OCI-LY1 (cell line): ENCODE measurements at regions not wholly inside any gene's neighbourhood (a gene's known extent, or its start where the extent isn't known, plus 50 kb on each side); places are given as distances from the start of the nearest gene placed in this dataset.

Experiments
- H2AFZ ChIP-seq: fragments of 200-600 bp; sonication (generic), shearing (Covaris generic); 2 replicates; pipeline ENCODE4 v1.6.0; 2014; ENCODE audit warnings: antibody characterized with exemption, mild to moderate bottlenecking, low read length
- H3F3A ChIP-seq: fragments of 200-600 bp; sonication (generic), shearing (Covaris generic); 2 replicates; pipeline ENCODE4 v1.6.0; 2014; ENCODE audit warnings: mild to moderate bottlenecking, antibody characterized with exemption, low read length, moderate library complexity; ENCODE audit not compliant: insufficient read depth
- H3K27ac ChIP-seq: fragments of 200-600 bp; sonication (generic); 2 replicates; pipeline ENCODE4 v1.5.1; 2014; ENCODE audit warnings: low read length, mixed run types, mild to moderate bottlenecking, low read depth; ENCODE audit not compliant: poor library complexity, severe bottlenecking
- H3K27me3 ChIP-seq: fragments of 200-600 bp; sonication (generic); 2 replicates; pipeline ENCODE4 v1.6.0; 2014; ENCODE audit warnings: antibody characterized with exemption, mild to moderate bottlenecking, low read length, moderate library complexity; ENCODE audit not compliant: insufficient read depth
- H3K36me3 ChIP-seq: fragments of 200-600 bp; sonication (generic); 2 replicates; pipeline ENCODE4 v1.6.1; 2014; ENCODE audit warnings: mild to moderate bottlenecking, antibody characterized with exemption, low read length, moderate library complexity, mixed read lengths; ENCODE audit not compliant: insufficient read depth
- H3K4me1 ChIP-seq: fragments of 200-600 bp; sonication (generic); 2 replicates; pipeline ENCODE4 v1.5.1; 2014; ENCODE audit warnings: mild to moderate bottlenecking, low read length, moderate library complexity; ENCODE audit not compliant: insufficient read depth, severe bottlenecking
- H3K4me2 ChIP-seq: fragments of 200-600 bp; sonication (generic), shearing (Covaris generic); 2 replicates; pipeline ENCODE4 v1.6.1; 2014; ENCODE audit warnings: low read length
- H3K4me3 ChIP-seq: fragments of 200-600 bp; sonication (generic); 2 replicates; pipeline ENCODE4 v1.5.1; 2014; ENCODE audit warnings: low read length, low read depth, mild to moderate bottlenecking, mixed read lengths; ENCODE audit not compliant: poor library complexity, severe bottlenecking
- H3K79me2 ChIP-seq: fragments of 200-600 bp; shearing (Covaris generic); 2 replicates; pipeline ENCODE4 v1.6.1; 2016; ENCODE audit warnings: mixed run types, low read length, mixed read lengths; ENCODE audit not compliant: insufficient read depth
- H3K9ac ChIP-seq: fragments of 200-600 bp; sonication (generic), shearing (Covaris generic); 2 replicates; pipeline ENCODE4 v1.6.1; 2014; ENCODE audit warnings: mild to moderate bottlenecking, low read length, mixed read lengths
- H3K9me2 ChIP-seq: fragments of 200-600 bp; sonication (generic), shearing (Covaris generic); 2 replicates; pipeline ENCODE4 v1.6.1; 2014; ENCODE audit warnings: low read depth, mild to moderate bottlenecking, low read length, mixed read lengths
- H3K9me3 ChIP-seq: fragments of 200-600 bp; shearing (Covaris generic); 2 replicates; pipeline ENCODE4 v1.6.1; 2014; ENCODE audit warnings: low read length, mixed read lengths
- H4K20me1 ChIP-seq: fragments of 200-600 bp; sonication (generic), shearing (Covaris generic); 2 replicates; pipeline ENCODE4 v1.6.0; 2016; ENCODE audit warnings: mild to moderate bottlenecking, low read length; ENCODE audit not compliant: insufficient read depth
- EZH2 ChIP-seq: fragments of 200-600 bp; sonication (generic), shearing (Covaris generic); IDR thresholded peaks from 2 replicates; pipeline ENCODE4 v1.8.0; 2017; ENCODE audit warnings: borderline replicate concordance, mixed run types, mild to moderate bottlenecking, antibody characterized with exemption, low read length, moderate library complexity, mixed read lengths
- TF ChIP-seq, protein P1 (sequence below): fragments of 200-600 bp; sonication (generic), shearing (Covaris generic); IDR thresholded peaks from 2 replicates; pipeline ENCODE4 v1.5.1; 2017; ENCODE audit warnings: mild to moderate bottlenecking, antibody characterized with exemption, low read length, moderate library complexity, mixed read lengths

DNA sequence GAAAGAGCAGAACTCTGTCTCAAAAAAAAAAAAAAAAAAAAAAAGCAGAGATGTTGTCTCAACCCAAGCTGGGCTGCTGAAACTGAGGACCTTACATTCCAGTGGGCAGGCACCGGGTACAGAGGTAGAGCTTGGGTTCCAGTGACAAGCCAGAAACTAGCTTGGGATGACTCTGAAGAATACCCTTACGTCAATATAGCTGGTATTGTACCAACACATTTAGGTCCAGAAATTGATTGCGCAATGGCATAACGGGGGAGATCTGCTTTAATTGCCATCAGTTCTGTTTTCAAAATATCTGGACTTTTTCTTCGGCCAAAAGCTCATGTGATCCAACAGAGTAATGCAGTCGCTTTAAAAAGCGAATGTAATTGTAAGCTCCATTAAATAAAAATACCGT is 103.1 kb upstream of the UBL3 start:
- Histone ChIP-seq H3K4me1 (no peaks in the 10 kb centered on the region), H3F3A (no peaks in the 10 kb centered on the region), H3K4me3 (no peak overlapping the region), H3K27ac (no peak overlapping the region), H3K9me2 (no peaks in the 10 kb centered on the region), H3K9ac (no peak overlapping the region), H4K20me1 (no peaks in the 10 kb centered on the region), H3K9me3 (no peaks in the 10 kb centered on the region), H3K79me2 (no peaks in the 10 kb centered on the region), H2AFZ (no peak overlapping the region), H3K27me3 (no peaks in the 10 kb centered on the region), H3K36me3 (no peaks in the 10 kb centered on the region), H3K4me2 (no peak overlapping the region)
- TF ChIP-seq, protein P1, sequence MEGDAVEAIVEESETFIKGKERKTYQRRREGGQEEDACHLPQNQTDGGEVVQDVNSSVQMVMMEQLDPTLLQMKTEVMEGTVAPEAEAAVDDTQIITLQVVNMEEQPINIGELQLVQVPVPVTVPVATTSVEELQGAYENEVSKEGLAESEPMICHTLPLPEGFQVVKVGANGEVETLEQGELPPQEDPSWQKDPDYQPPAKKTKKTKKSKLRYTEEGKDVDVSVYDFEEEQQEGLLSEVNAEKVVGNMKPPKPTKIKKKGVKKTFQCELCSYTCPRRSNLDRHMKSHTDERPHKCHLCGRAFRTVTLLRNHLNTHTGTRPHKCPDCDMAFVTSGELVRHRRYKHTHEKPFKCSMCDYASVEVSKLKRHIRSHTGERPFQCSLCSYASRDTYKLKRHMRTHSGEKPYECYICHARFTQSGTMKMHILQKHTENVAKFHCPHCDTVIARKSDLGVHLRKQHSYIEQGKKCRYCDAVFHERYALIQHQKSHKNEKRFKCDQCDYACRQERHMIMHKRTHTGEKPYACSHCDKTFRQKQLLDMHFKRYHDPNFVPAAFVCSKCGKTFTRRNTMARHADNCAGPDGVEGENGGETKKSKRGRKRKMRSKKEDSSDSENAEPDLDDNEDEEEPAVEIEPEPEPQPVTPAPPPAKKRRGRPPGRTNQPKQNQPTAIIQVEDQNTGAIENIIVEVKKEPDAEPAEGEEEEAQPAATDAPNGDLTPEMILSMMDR = no peak
- no peak for TF ChIP-seq EZH2

DNA sequence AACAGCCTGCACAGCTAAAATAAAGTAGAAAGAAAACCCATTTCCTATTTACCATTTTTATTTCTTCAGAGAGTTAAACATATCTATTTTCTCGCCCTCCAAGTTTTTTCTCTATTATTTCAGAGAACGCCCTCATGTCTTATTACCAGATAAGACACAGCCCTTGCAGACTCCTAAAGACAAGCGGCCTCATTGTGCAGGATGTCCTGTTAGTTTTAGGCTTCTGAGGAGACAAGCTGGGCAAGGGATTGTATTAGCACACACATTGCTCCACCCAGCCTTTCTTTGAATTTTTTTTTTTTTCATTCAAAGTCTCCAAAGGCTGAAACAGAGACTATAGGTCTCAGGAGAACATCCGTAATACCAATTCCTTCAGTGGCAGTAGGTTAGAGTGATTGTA is 101.8 kb upstream of the UBL3 start:
- Histone ChIP-seq H3K36me3 (no peaks in the 10 kb centered on the region), H3K4me2 (no peak overlapping the region), H3K9ac (no peak overlapping the region), H3K27ac (no peak overlapping the region), H4K20me1 (no peaks in the 10 kb centered on the region), H3K4me3 (no peak overlapping the region), H3K9me2 (no peaks in the 10 kb centered on the region), H3F3A (no peaks in the 10 kb centered on the region), H3K9me3 (no peaks in the 10 kb centered on the region), H3K27me3 (no peaks in the 10 kb centered on the region), H3K79me2 (no peaks in the 10 kb centered on the region), H3K4me1 (no peaks in the 10 kb centered on the region), H2AFZ (no peak overlapping the region)
- TF ChIP-seq EZH2 = no peak
- TF ChIP-seq, protein P1 = no peak

DNA sequence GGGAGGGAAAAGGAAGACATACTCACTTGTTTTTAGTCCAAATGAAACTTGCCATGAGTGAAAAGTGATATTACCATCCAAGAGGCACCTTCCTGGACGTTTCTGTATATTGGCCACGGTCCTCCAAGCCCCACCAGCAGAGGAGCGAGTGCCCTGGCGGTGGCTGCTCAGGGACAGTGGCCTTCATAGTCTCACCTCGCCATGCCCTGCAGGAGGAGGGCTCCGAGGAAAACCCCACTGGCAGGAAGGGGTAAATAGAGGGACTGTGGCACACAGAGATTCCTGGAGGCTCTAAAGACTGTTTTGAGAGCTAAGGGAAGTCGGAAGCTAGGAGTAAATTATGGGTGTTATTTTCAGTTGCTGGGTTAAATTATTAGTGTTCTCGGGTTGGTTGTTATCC is 98.4 kb upstream of the UBL3 start:
- no peak for TF ChIP-seq EZH2
- TF ChIP-seq, protein P1 = no peak
- Histone ChIP-seq H3K79me2 (no peaks in the 10 kb centered on the region), H3K9ac (no peak overlapping the region), H2AFZ (no peak overlapping the region), H3K4me1 (no peaks in the 10 kb centered on the region), H3K27me3 (no peaks in the 10 kb centered on the region; the same call in 1 of the 2 replicates), H3K9me3 (no peaks in the 10 kb centered on the region), H3K36me3 (no peaks in the 10 kb centered on the region), H3K9me2 (no peaks in the 10 kb centered on the region), H3K4me3 (no peak overlapping the region), H4K20me1 (no peaks in the 10 kb centered on the region), H3F3A (no peaks in the 10 kb centered on the region), H3K4me2 (no peak overlapping the region), H3K27ac (no peak overlapping the region)
